ENCODE measurements at regions not wholly inside any gene's neighbourhood (a gene's known extent, or its start where the extent isn't known, plus 50 kb on each side); places are given as distances from the start of the nearest gene placed in this dataset.

DNA sequence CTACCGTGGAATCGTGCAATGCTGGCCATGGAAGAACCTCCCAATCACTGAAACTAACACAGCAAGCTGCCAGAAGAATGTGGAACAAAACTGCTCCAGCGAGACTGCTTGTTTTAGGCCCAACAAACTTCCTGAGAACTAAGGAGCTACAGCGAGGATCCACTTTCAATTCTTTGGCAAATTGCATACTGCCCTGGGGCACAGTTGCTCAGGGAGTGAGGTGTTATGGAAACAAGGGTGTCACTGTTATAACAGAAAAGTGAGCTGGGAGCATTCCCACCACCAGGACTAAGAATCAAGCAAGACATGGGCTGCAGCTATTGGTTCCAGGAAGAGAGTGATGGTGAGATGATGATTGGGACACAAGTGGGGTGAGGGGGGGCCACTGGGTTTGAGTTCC is 1606.1 kb upstream of the FLRT2 start:
- H3K4me3 ChIP-seq (replicated peaks; ENCODE audit: insufficient read depth, low read length): no peak overlapping the region
- H3K27me3 ChIP-seq (ENCODE audit: insufficient read depth, poor library complexity, severe bottlenecking): no peaks in the 10 kb centered on the region
- no peak for DNase-seq (ENCODE audit: low read depth in 1 of 2, low spot score in 1 of 2)
- TF ChIP-seq, protein P1, sequence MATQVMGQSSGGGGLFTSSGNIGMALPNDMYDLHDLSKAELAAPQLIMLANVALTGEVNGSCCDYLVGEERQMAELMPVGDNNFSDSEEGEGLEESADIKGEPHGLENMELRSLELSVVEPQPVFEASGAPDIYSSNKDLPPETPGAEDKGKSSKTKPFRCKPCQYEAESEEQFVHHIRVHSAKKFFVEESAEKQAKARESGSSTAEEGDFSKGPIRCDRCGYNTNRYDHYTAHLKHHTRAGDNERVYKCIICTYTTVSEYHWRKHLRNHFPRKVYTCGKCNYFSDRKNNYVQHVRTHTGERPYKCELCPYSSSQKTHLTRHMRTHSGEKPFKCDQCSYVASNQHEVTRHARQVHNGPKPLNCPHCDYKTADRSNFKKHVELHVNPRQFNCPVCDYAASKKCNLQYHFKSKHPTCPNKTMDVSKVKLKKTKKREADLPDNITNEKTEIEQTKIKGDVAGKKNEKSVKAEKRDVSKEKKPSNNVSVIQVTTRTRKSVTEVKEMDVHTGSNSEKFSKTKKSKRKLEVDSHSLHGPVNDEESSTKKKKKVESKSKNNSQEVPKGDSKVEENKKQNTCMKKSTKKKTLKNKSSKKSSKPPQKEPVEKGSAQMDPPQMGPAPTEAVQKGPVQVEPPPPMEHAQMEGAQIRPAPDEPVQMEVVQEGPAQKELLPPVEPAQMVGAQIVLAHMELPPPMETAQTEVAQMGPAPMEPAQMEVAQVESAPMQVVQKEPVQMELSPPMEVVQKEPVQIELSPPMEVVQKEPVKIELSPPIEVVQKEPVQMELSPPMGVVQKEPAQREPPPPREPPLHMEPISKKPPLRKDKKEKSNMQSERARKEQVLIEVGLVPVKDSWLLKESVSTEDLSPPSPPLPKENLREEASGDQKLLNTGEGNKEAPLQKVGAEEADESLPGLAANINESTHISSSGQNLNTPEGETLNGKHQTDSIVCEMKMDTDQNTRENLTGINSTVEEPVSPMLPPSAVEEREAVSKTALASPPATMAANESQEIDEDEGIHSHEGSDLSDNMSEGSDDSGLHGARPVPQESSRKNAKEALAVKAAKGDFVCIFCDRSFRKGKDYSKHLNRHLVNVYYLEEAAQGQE (IDR thresholded peaks at IDR 0.05; ENCODE audit: insufficient replicate concordance, low read depth): no peak
- TF ChIP-seq POLR2AphosphoS5 (IDR thresholded peaks at IDR 0.05; ENCODE audit: low read depth) (no peak), GABPA (IDR thresholded peaks at IDR 0.05; ENCODE audit: low read depth) (no peak), SPI1 (IDR thresholded peaks at IDR 0.05; ENCODE audit: borderline replicate concordance, low read depth) (no peak)
- TF ChIP-seq, protein P2, sequence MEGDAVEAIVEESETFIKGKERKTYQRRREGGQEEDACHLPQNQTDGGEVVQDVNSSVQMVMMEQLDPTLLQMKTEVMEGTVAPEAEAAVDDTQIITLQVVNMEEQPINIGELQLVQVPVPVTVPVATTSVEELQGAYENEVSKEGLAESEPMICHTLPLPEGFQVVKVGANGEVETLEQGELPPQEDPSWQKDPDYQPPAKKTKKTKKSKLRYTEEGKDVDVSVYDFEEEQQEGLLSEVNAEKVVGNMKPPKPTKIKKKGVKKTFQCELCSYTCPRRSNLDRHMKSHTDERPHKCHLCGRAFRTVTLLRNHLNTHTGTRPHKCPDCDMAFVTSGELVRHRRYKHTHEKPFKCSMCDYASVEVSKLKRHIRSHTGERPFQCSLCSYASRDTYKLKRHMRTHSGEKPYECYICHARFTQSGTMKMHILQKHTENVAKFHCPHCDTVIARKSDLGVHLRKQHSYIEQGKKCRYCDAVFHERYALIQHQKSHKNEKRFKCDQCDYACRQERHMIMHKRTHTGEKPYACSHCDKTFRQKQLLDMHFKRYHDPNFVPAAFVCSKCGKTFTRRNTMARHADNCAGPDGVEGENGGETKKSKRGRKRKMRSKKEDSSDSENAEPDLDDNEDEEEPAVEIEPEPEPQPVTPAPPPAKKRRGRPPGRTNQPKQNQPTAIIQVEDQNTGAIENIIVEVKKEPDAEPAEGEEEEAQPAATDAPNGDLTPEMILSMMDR (IDR thresholded peaks at IDR 0.05; ENCODE audit: insufficient read depth, low read length): no peak
- no peak overlapping the region for H3K27ac ChIP-seq (replicated peaks)

DNA sequence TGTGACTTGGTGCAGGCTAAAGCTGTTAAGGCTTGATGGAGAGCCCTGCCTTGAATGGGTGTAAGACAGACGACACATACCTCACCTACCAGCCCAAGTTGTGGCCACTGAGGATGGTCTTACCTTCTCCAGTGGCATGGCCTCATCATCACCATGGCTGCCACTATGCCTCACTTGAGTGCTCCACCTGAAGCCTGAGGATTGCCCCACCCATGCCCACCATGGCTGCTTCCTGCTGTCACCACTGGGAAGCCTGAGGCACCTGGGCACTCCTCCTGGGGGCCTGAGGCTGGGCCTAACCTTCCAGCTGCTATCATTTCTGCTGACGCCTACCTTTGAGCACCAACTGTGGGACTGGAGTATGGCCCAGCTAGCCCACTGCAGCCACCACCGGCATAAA is 1605.7 kb upstream of the FLRT2 start:
- DNase-seq (ENCODE audit: low read depth in 1 of 2, low spot score in 1 of 2): no peak
- Histone ChIP-seq H3K4me3 (replicated peaks; ENCODE audit: insufficient read depth, low read length) (no peak overlapping the region), H3K27me3 (ENCODE audit: insufficient read depth, poor library complexity, severe bottlenecking) (no peaks in the 10 kb centered on the region), H3K27ac (replicated peaks) (no peak overlapping the region)
- TF ChIP-seq, protein P1 (IDR thresholded peaks at IDR 0.05; ENCODE audit: insufficient replicate concordance, low read depth): no peak
- TF ChIP-seq GABPA (IDR thresholded peaks at IDR 0.05; ENCODE audit: low read depth): no peak
- no peak for TF ChIP-seq SPI1 (IDR thresholded peaks at IDR 0.05; ENCODE audit: borderline replicate concordance, low read depth)
- TF ChIP-seq, protein P2 (IDR thresholded peaks at IDR 0.05; ENCODE audit: insufficient read depth, low read length): no peak
- TF ChIP-seq POLR2AphosphoS5 (IDR thresholded peaks at IDR 0.05; ENCODE audit: low read depth): no peak

DNA sequence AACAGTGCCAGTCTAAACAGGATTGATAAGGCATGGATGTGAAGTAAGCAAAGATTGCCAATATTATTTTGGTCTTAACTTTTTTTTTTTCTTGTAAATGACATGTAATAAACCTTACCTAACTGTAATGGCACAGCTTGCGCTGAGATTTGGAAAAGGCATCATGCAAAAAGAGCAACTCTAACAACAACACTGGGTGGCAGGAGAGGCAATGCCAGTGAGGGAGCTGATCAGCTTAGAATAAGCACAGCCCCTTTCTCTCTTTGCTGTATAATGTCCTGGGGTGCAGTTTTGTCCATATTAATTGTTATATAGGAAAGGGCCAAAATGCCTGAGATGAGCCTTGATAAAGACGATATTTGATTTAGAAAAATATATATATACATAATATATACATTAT is 1589.7 kb upstream of the FLRT2 start:
- Histone ChIP-seq H3K27ac (replicated peaks) (no peak overlapping the region), H3K27me3 (ENCODE audit: insufficient read depth, poor library complexity, severe bottlenecking) (no peaks in the 10 kb centered on the region), H3K4me3 (replicated peaks; ENCODE audit: insufficient read depth, low read length) (no peak overlapping the region)
- TF ChIP-seq POLR2AphosphoS5 (IDR thresholded peaks at IDR 0.05; ENCODE audit: low read depth) (no peak), GABPA (IDR thresholded peaks at IDR 0.05; ENCODE audit: low read depth) (no peak), SPI1 (IDR thresholded peaks at IDR 0.05; ENCODE audit: borderline replicate concordance, low read depth) (no peak)
- TF ChIP-seq, protein P2 (IDR thresholded peaks at IDR 0.05; ENCODE audit: insufficient read depth, low read length): no peak
- TF ChIP-seq, protein P1 (IDR thresholded peaks at IDR 0.05; ENCODE audit: insufficient replicate concordance, low read depth): no peak
- no peak for DNase-seq (ENCODE audit: low read depth in 1 of 2, low spot score in 1 of 2)
